NT2/D1 (cell line): ENCODE measurements at regions not wholly inside any gene's neighbourhood (a gene's known extent, or its start where the extent isn't known, plus 50 kb on each side); places are given as distances from the start of the nearest gene placed in this dataset.
A peak's percentile ranks its signal among the peaks of the same experiment; 100 is the strongest.

Experiments
- DNase-seq: peaks from one replicate; pipeline ENCODE4 v3.0.0-alpha.2; 2011; ENCODE audit warnings: low read depth, low spot score
- H3K27me3 ChIP-seq: 2 replicates; pipeline ENCODE4 v1.6.0; 2011; ENCODE audit warnings: mild to moderate bottlenecking; ENCODE audit not compliant: insufficient read length, insufficient read depth
- H3K36me3 ChIP-seq: 2 replicates; pipeline ENCODE4 v1.6.1; 2011; ENCODE audit warnings: mild to moderate bottlenecking, low read length, mixed read lengths; ENCODE audit not compliant: insufficient read depth, insufficient read length
- H3K4me1 ChIP-seq: 2 replicates; pipeline ENCODE4 v1.5.1; 2011; ENCODE audit not compliant: insufficient read depth, insufficient read length
- H3K4me3 ChIP-seq: 2 replicates; pipeline ENCODE4 v1.5.1; 2011; ENCODE audit warnings: low read depth; ENCODE audit not compliant: insufficient read length
- H3K9ac ChIP-seq: 2 replicates; pipeline ENCODE4 v1.6.0; 2011; ENCODE audit warnings: low read depth; ENCODE audit not compliant: insufficient read length
- H3K9me3 ChIP-seq: 2 replicates; pipeline ENCODE4 v1.5.1; 2011; ENCODE audit warnings: mild to moderate bottlenecking, low read length; ENCODE audit not compliant: insufficient read depth
- SUZ12 ChIP-seq: IDR thresholded peaks from 2 replicates; pipeline ENCODE4 v1.6.1; 2011; ENCODE audit not compliant: insufficient read length, insufficient read depth; ENCODE audit errors: extremely low read depth
- YY1 ChIP-seq: IDR thresholded peaks from 2 replicates; pipeline ENCODE4 v1.6.1; 2011; ENCODE audit not compliant: insufficient read length, insufficient read depth
- ZNF274 ChIP-seq: IDR thresholded peaks from 2 replicates; pipeline ENCODE4 v1.6.1; 2011; ENCODE audit warnings: mild to moderate bottlenecking, low read depth, low read length

- H3K9ac ChIP-seq: no peak overlapping the region
- no peaks in the 10 kb centered on the region for H3K27me3 ChIP-seq
- no peaks in the 10 kb centered on the region for H3K36me3 ChIP-seq
- DNase-seq: no peak
- TF ChIP-seq ZNF274: no peak
- no peak for TF ChIP-seq YY1
- TF ChIP-seq SUZ12: no peak
- no peaks in the 10 kb centered on the region for H3K9me3 ChIP-seq
- H3K4me1 ChIP-seq: no peaks in the 10 kb centered on the region
- no peak overlapping the region for H3K4me3 ChIP-seq
Measured at GRCh38 chr5:152932621-152933020, 527.5 kb upstream of the NMUR2 start.

- H3K4me3 ChIP-seq: no peak overlapping the region
- no peak for DNase-seq
- no peaks in the 10 kb centered on the region for H3K27me3 ChIP-seq
- H3K4me1 ChIP-seq: no peaks in the 10 kb centered on the region
- TF ChIP-seq ZNF274: no peak
- TF ChIP-seq SUZ12: no peak
- H3K9ac ChIP-seq: no peak overlapping the region
- no peaks in the 10 kb centered on the region for H3K9me3 ChIP-seq
- H3K36me3 ChIP-seq: no peaks in the 10 kb centered on the region
Measured at GRCh38 chr5:152933056-152933455, 528.0 kb upstream of the NMUR2 start.

GRCh38 chr5:152938630-152939029, 533.6 kb upstream of the NMUR2 start:
- Histone ChIP-seq H3K27me3 (no peaks in the 10 kb centered on the region), H3K4me3 (no peak overlapping the region), H3K9ac (no peak overlapping the region), H3K9me3 (no peaks in the 10 kb centered on the region), H3K4me1 (no peaks in the 10 kb centered on the region), H3K36me3 (no peaks in the 10 kb centered on the region)
- DNase-seq: no peak
- TF ChIP-seq SUZ12 (no peak), ZNF274 (no peak), YY1 (no peak)

- Histone ChIP-seq H3K9ac (no peak overlapping the region), H3K27me3 (no peaks in the 10 kb centered on the region), H3K9me3 (no peaks in the 10 kb centered on the region), H3K36me3 (no peaks in the 10 kb centered on the region), H3K4me1 (no peaks in the 10 kb centered on the region), H3K4me3 (no peak overlapping the region)
- TF ChIP-seq SUZ12: no peak
- no peak for TF ChIP-seq ZNF274
- TF ChIP-seq YY1: no peak
- no peak for DNase-seq
Measured at GRCh38 chr5:152942633-152943336, 537.7 kb upstream of the NMUR2 start.

- H3K36me3 ChIP-seq: no peaks in the 10 kb centered on the region
- no peak for DNase-seq
- H3K27me3 ChIP-seq: no peaks in the 10 kb centered on the region
- H3K9me3 ChIP-seq: no peaks in the 10 kb centered on the region
- no peak overlapping the region for H3K9ac ChIP-seq
- H3K4me1 ChIP-seq: no peaks in the 10 kb centered on the region
- TF ChIP-seq ZNF274: no peak
- TF ChIP-seq SUZ12: no peak
- no peak for TF ChIP-seq YY1
- no peak overlapping the region for H3K4me3 ChIP-seq
Measured at GRCh38 chr5:152953788-152954483, 536.5 kb upstream of the GRIA1 start.

GRCh38 chr5:152956943-152957613, 533.4 kb upstream of the GRIA1 start:
- H3K36me3 ChIP-seq: no peaks in the 10 kb centered on the region
- H3K9me3 ChIP-seq: no peaks in the 10 kb centered on the region
- H3K27me3 ChIP-seq: no peaks in the 10 kb centered on the region
- no peak for DNase-seq
- TF ChIP-seq YY1: no peak
- TF ChIP-seq SUZ12: no peak
- no peak for TF ChIP-seq ZNF274
- no peaks in the 10 kb centered on the region for H3K4me1 ChIP-seq
- H3K9ac ChIP-seq: no peak overlapping the region
- H3K4me3 ChIP-seq: no peak overlapping the region

GRCh38 chr5:152978141-152978835, 512.2 kb upstream of the GRIA1 start:
- Histone ChIP-seq H3K27me3 (no peaks in the 10 kb centered on the region), H3K36me3 (no peaks in the 10 kb centered on the region), H3K4me1 (no peaks in the 10 kb centered on the region), H3K4me3 (no peak overlapping the region), H3K9ac (no peak overlapping the region), H3K9me3 (peaks cover 13% of the 10 kb centered on the region)
- DNase-seq: peak; percentile 1
- TF ChIP-seq ZNF274: no peak
- no peak for TF ChIP-seq SUZ12
- no peak for TF ChIP-seq YY1
